IMR-90 (cell line): ENCODE measurements at regions not wholly inside any gene's neighbourhood (a gene's known extent, or its start where the extent isn't known, plus 50 kb on each side); places are given as distances from the start of the nearest gene placed in this dataset.

Source experiments
- ATAC-seq: fragments of 200-7000 bp; cut with Tn5 transposase; 2 replicates; pipeline ENCODE4 v1.9.1; 2020; ENCODE audit warnings: low read depth, mild to moderate bottlenecking, moderate library complexity
- BruUV-seq: library from RNA; stranded (reverse); fragments of 400-500 nt; replicated peaks from 2 replicates; lab custom pipeline; 2021; lab: Mats Ljungman, UMichigan
- CTCF ChIA-PET: fragments of 300-600 bp; formaldehyde crosslinking; extraction: SDS; loops from one replicate; lab custom pipeline; 2021; ENCODE audit warnings: antibody characterized with exemption; lab: Yijun Ruan, JAX
- POLR2A ChIA-PET: fragments of 300-600 bp; sonication (Branson Sonifier 250); formaldehyde crosslinking; loops from one replicate; lab custom pipeline; 2022; ENCODE audit warnings: antibody characterized with exemption; ENCODE audit not compliant: unreplicated experiment; lab: Charles Lee
- DNase-seq: peaks from one replicate; pipeline ENCODE4 v3.0.0; 2013
- H2AFZ ChIP-seq: replicated peaks from 2 replicates; pipeline ENCODE3; 2013; ENCODE audit warnings: low read length, mild to moderate bottlenecking; ENCODE audit not compliant: poor library complexity
- H2AK5ac ChIP-seq: 2 replicates; pipeline ENCODE4 v1.6.1; 2013; ENCODE audit warnings: low read depth, low read length, inconsistent platforms
- H2AK9ac ChIP-seq: replicated peaks from 2 replicates; pipeline ENCODE3; 2013; ENCODE audit warnings: mild to moderate bottlenecking, low read depth, low read length, moderate library complexity; ENCODE audit not compliant: poor library complexity
- H2BK120ac ChIP-seq: 2 replicates; pipeline ENCODE4 v1.6.1; 2013; ENCODE audit warnings: low read depth, low read length, inconsistent platforms
- H2BK15ac ChIP-seq: 3 replicates; pipeline ENCODE4 v1.6.1; 2013; ENCODE audit warnings: low read depth, low read length, inconsistent platforms
- H2BK20ac ChIP-seq: 2 replicates; pipeline ENCODE4 v1.6.1; 2013; ENCODE audit warnings: low read depth, mild to moderate bottlenecking, inconsistent platforms, low read length, moderate library complexity
- H2BK5ac ChIP-seq: 2 replicates; pipeline ENCODE4 v1.6.1; 2013; ENCODE audit warnings: mild to moderate bottlenecking, low read depth, low read length, inconsistent platforms; ENCODE audit not compliant: poor library complexity, severe bottlenecking
- H3K14ac ChIP-seq: replicated peaks from 2 replicates; pipeline ENCODE4 v1.6.1; 2013; ENCODE audit warnings: low read depth, low read length, inconsistent platforms
- H3K18ac ChIP-seq: 2 replicates; pipeline ENCODE4 v1.6.1; 2013; ENCODE audit warnings: low read depth, low read length, control low read depth
- H3K23ac ChIP-seq: 2 replicates; pipeline ENCODE4 v1.6.1; 2013; ENCODE audit warnings: low read depth, low read length, inconsistent platforms
- H3K27ac ChIP-seq: 2 replicates; pipeline ENCODE4 v1.5.1; 2013; ENCODE audit warnings: mild to moderate bottlenecking, control low read depth, low read length; ENCODE audit not compliant: insufficient read depth
- H3K27me3 ChIP-seq: 2 replicates; pipeline ENCODE4 v1.6.1; 2013; ENCODE audit warnings: low read length; ENCODE audit not compliant: control insufficient read depth, insufficient read depth
- H3K36me3 ChIP-seq: 2 replicates; pipeline ENCODE4 v1.6.1; 2013; ENCODE audit warnings: low read length, mixed read lengths; ENCODE audit not compliant: control insufficient read depth, insufficient read depth
- H3K4ac ChIP-seq: 2 replicates; pipeline ENCODE4 v1.6.1; 2013; ENCODE audit warnings: low read depth, low read length, inconsistent platforms
- H3K4me1 ChIP-seq: 2 replicates; pipeline ENCODE4 v1.6.1; 2013; ENCODE audit warnings: low read length, mixed read lengths; ENCODE audit not compliant: control insufficient read depth, insufficient read depth
- H3K4me2 ChIP-seq: 2 replicates; pipeline ENCODE4 v1.6.1; 2013; ENCODE audit warnings: low read depth, mild to moderate bottlenecking, control low read depth, low read length, moderate library complexity
- H3K4me3 ChIP-seq: 2 replicates; pipeline ENCODE4 v1.5.1; 2013; ENCODE audit warnings: low read depth, mild to moderate bottlenecking, control low read depth, low read length, moderate library complexity; ENCODE audit not compliant: insufficient read depth
- H3K56ac ChIP-seq: 2 replicates; pipeline ENCODE4 v1.6.1; 2013; ENCODE audit warnings: low read length, inconsistent platforms; ENCODE audit not compliant: insufficient read depth; ENCODE audit errors: extremely low read depth
- H3K79me1 ChIP-seq, 2 experiments: 2 replicates each; pipeline ENCODE4 v1.6.1; 2013; ENCODE audit warnings: low read length in 2 of 2, inconsistent platforms in 1 of 2, low read depth in 1 of 2
- H3K9ac ChIP-seq: 2 replicates; pipeline ENCODE4 v1.6.1; 2013; ENCODE audit warnings: low read depth, low read length, control low read depth
- H3K9me1 ChIP-seq: 2 replicates; pipeline ENCODE4 v1.6.1; 2013; ENCODE audit warnings: low read length, inconsistent platforms; ENCODE audit not compliant: insufficient read depth
- H3K9me3 ChIP-seq: 2 replicates; pipeline ENCODE4 v1.6.1; 2013; ENCODE audit warnings: low read length; ENCODE audit not compliant: control insufficient read depth, insufficient read depth
- H4K20me1 ChIP-seq: 2 replicates; pipeline ENCODE4 v1.6.1; 2013; ENCODE audit warnings: low read length, inconsistent platforms; ENCODE audit not compliant: insufficient read depth
- H4K5ac ChIP-seq: 2 replicates; pipeline ENCODE4 v1.6.1; 2013; ENCODE audit warnings: mild to moderate bottlenecking, low read depth, low read length, control low read depth
- H4K8ac ChIP-seq, 2 experiments: 2 replicates each; pipeline ENCODE4 v1.6.1; 2013; ENCODE audit warnings: low read depth in 2 of 2, low read length in 2 of 2, control low read depth in 1 of 2, inconsistent platforms in 1 of 2
- H4K91ac ChIP-seq: 2 replicates; pipeline ENCODE4 v1.6.1; 2013; ENCODE audit warnings: low read depth, low read length, inconsistent platforms; ENCODE audit not compliant: insufficient read depth
- CHD1 ChIP-seq: IDR thresholded peaks from 2 replicates; pipeline ENCODE4 v1.6.1; 2012; ENCODE audit warnings: low read depth, low read length, improper control_type of control experiment
- ELK1 ChIP-seq: fragments of 150-350 bp; IDR thresholded peaks from 2 replicates; pipeline ENCODE4 v1.6.1; 2016; ENCODE audit warnings: low read depth, mild to moderate bottlenecking, low read length, moderate library complexity, borderline replicate concordance
- SMC3 ChIP-seq: fragments of 150-350 bp; IDR thresholded peaks from 2 replicates; pipeline ENCODE4 v1.6.1; 2016; ENCODE audit warnings: low read depth, mild to moderate bottlenecking, antibody characterized with exemption, low read length, moderate library complexity
- WGBS, 2 experiments: methylation state at CpG; one replicate each; pipeline versions ENCODE4 v1.1.5 to v1.1.7; 2013; ENCODE audit warnings: missing lambda C conversion rate in 2 of 2; ENCODE audit not compliant: insufficient read length in 1 of 2; ENCODE audit errors: extremely low coverage in 2 of 2; 5-methylcytosine and 5-hydroxymethylcytosine counted together
- dilution Hi-C: fragments of 300-500 bp; cut with HindIII; formaldehyde crosslinking; loops from one replicate; pipeline ENCODE4 v1.14.3; 2018; ENCODE audit warnings: low sequenced_read_pairs; ENCODE audit not compliant: unreplicated experiment
- in situ Hi-C: fragments of 300-500 bp; cut with MboI; formaldehyde crosslinking; loops from 3 replicates; pipeline ENCODE4 v1.14.3; 2019; ENCODE audit warnings: low sequenced_read_pairs, inconsistent platforms, mixed read lengths
- intact Hi-C: fragments of 100-400 bp; cut with micrococcal nuclease; formaldehyde crosslinking; loops from 2 replicates; pipeline ENCODE4 v1.10.0; 2022

GRCh38 chr20:48148916-48149672, 363.8 kb upstream of the SULF2 start:
- Histone ChIP-seq H4K91ac (no peak overlapping the region), H4K5ac (no peak overlapping the region), H2BK15ac (no peak overlapping the region), H3K56ac (no peak overlapping the region), H3K4me1 (no peaks in the 10 kb centered on the region), H2AK5ac (no peak overlapping the region), H3K4me2 (no peak overlapping the region), H2BK5ac (no peak overlapping the region), H3K18ac (no peak overlapping the region), H3K9ac (no peak overlapping the region), H3K14ac (no peak overlapping the region), H3K4ac (no peak overlapping the region), H2BK20ac (no peak overlapping the region), H3K4me3 (no peak overlapping the region), H3K9me3 (peaks cover 1% of the 10 kb centered on the region; the same call in 1 of the 2 replicates), H3K27ac (no peak overlapping the region), H3K79me1 (no peaks in the 10 kb centered on the region), H4K20me1 (no peaks in the 10 kb centered on the region), H3K23ac (no peak overlapping the region), H2BK120ac (no peak overlapping the region), H4K8ac (no peak overlapping the region), H3K36me3 (no peaks in the 10 kb centered on the region), H2AFZ (no peak overlapping the region), H3K9me1 (no peaks in the 10 kb centered on the region), H2AK9ac (no peak overlapping the region), H3K27me3 (peaks cover 2% of the 10 kb centered on the region; the same call in 1 of the 2 replicates)
- in situ Hi-C loops, result no loop called here
- no TSS peak for BruUV-seq
- DNase-seq, result no peak
- dilution Hi-C loops, result no loop called here
- TF ChIP-seq SMC3 (no peak), ELK1 (no peak), CHD1 (no peak)
- intact Hi-C loops, result no loop called here
- ChIA-PET CTCF (no interaction called here), POLR2A (no interaction called here)
- no peak for ATAC-seq
- WGBS, 2 experiments, result 81% methylated on average over 3 of the region's 13 CpGs; no CpG with 5 or more reads in 1 of the 2 experiments
